ENCODE measurements at regions not wholly inside any gene's neighbourhood (a gene's known extent, or its start where the extent isn't known, plus 50 kb on each side); places are given as distances from the start of the nearest gene placed in this dataset.

DNA sequence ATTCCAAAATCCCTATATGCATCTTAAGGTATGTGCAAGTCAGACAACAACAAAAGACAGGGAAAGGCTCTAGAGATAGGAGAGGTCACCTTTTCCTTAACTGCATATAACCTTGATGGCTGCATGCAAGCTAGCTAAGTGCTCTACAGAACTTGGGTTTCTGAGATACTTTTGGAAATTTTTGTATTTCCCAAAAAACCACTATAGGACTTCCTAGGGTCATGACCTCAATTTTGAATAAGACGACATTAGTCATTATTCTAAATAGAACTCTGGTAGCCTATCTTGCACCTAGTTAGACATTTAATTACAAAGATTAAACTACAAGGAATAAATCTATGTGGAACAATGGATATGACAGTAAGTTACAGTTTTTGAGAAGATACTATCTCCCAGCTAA lies 309.3 kb downstream of the BCAT1 start:
- no peak for TF ChIP-seq POLR2A (IDR thresholded peaks at IDR 0.05; ENCODE audit: low read depth, low read length)
- TF ChIP-seq POLR2AphosphoS5 (IDR thresholded peaks at IDR 0.05; ENCODE audit: low read depth, low read length) = no peak
- no peak for TF ChIP-seq TAF1 (IDR thresholded peaks at IDR 0.05; ENCODE audit: borderline replicate concordance, low read depth, low read length)

Data from GM12892 (cell line).